ENCODE measurements at regions not wholly inside any gene's neighbourhood (a gene's known extent, or its start where the extent isn't known, plus 50 kb on each side); places are given as distances from the start of the nearest gene placed in this dataset.

DNA sequence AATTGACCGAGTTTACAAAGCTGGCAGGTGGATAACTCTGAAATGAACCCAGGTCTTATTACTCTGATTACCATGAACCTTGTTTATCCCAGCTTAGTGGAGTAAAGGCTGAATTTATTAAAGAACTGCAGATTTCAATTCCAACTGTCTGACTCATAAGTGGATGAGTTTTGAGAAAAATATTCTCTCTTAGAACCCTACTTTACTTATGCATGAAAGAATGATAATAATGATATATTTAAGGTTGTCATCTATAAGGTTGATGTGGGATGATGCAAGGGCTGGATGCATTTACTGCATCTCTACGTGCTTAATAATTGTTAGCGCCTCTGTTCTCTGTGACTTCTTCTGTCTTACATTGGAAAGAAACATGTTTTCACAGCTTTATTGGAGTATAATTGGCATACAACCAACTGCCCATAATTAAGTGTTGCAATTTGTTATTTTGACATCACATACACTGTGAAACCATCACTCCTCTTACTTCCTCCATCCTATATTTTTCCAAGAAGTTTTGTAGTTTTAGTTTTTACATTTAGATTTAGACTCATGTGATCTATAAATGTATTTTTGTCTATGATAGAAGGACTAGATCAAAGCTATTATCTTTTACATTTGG, 771.2 kb upstream of the ARRDC4 start:
- Histone ChIP-seq H3K9me3 (ENCODE audit: control insufficient read depth, insufficient read depth, low read depth, low read length) (no peaks in the 10 kb centered on the region), H3K4me3 (ENCODE audit: low read depth, low read length) (no peak overlapping the region), H3K27ac (ENCODE audit: extremely low read depth, low read depth, low read length) (no peak overlapping the region), H3K36me3 (ENCODE audit: control insufficient read depth in 2 of 2, insufficient read depth in 1 of 2, low read length in 2 of 2) (no peaks in the 10 kb centered on the region), H3K4me1 (ENCODE audit: control insufficient read depth, insufficient read depth, low read length) (no peaks in the 10 kb centered on the region)
- CTCF ChIA-PET: interaction anchor here (0.6 to 1.0 kb wide), 2 partner anchors 370 to 989 kb away, joined by 3 read pairs; no protein-coding TSS in a partner anchor
- TF ChIP-seq ZBTB48 (tag by site-specific recombination; IDR thresholded peaks at IDR 0.05) (no peak), ZSCAN16 (tag by site-specific recombination; IDR thresholded peaks at IDR 0.05) (no peak), ZNF223 (tag by site-specific recombination; IDR thresholded peaks at IDR 0.05) (no peak), ZNF76 (tag by site-specific recombination; IDR thresholded peaks at IDR 0.05; ENCODE audit: borderline replicate concordance, low read depth) (no peak), ZEB2 (tag by site-specific recombination; IDR thresholded peaks at IDR 0.05) (no peak), SCRT2 (tag by site-specific recombination; IDR thresholded peaks at IDR 0.05) (no peak), ZNF426 (tag by site-specific recombination; IDR thresholded peaks at IDR 0.05) (no peak), ZNF239 (tag by site-specific recombination; IDR thresholded peaks at IDR 0.05) (no peak), ZNF530 (tag by site-specific recombination; IDR thresholded peaks at IDR 0.05; ENCODE audit: low read depth) (no peak), ZBTB21 (tag by site-specific recombination; IDR thresholded peaks at IDR 0.05) (no peak), HOXA7 (CRISPR knock-in tag; IDR thresholded peaks at IDR 0.05; ENCODE audit: borderline replicate concordance) (no peak), EGR2 (tag by site-specific recombination; IDR thresholded peaks at IDR 0.05; ENCODE audit: low read depth) (no peak)
- TF ChIP-seq, protein P1, sequence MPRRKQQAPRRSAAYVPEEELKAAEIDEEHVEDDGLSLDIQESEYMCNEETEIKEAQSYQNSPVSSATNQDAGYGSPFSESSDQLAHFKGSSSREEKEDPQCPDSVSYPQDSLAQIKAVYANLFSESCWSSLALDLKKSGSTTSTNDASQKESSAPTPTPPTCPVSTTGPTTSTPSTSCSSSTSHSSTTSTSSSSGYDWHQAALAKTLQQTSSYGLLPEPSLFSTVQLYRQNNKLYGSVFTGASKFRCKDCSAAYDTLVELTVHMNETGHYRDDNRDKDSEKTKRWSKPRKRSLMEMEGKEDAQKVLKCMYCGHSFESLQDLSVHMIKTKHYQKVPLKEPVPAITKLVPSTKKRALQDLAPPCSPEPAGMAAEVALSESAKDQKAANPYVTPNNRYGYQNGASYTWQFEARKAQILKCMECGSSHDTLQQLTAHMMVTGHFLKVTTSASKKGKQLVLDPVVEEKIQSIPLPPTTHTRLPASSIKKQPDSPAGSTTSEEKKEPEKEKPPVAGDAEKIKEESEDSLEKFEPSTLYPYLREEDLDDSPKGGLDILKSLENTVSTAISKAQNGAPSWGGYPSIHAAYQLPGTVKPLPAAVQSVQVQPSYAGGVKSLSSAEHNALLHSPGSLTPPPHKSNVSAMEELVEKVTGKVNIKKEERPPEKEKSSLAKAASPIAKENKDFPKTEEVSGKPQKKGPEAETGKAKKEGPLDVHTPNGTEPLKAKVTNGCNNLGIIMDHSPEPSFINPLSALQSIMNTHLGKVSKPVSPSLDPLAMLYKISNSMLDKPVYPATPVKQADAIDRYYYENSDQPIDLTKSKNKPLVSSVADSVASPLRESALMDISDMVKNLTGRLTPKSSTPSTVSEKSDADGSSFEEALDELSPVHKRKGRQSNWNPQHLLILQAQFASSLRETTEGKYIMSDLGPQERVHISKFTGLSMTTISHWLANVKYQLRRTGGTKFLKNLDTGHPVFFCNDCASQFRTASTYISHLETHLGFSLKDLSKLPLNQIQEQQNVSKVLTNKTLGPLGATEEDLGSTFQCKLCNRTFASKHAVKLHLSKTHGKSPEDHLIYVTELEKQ (tag by site-specific recombination; IDR thresholded peaks at IDR 0.05; ENCODE audit: borderline replicate concordance): no peak
- TF ChIP-seq, protein P2, sequence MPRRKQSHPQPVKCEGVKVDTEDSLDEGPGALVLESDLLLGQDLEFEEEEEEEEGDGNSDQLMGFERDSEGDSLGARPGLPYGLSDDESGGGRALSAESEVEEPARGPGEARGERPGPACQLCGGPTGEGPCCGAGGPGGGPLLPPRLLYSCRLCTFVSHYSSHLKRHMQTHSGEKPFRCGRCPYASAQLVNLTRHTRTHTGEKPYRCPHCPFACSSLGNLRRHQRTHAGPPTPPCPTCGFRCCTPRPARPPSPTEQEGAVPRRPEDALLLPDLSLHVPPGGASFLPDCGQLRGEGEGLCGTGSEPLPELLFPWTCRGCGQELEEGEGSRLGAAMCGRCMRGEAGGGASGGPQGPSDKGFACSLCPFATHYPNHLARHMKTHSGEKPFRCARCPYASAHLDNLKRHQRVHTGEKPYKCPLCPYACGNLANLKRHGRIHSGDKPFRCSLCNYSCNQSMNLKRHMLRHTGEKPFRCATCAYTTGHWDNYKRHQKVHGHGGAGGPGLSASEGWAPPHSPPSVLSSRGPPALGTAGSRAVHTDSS (tag by site-specific recombination; IDR thresholded peaks at IDR 0.05): no peak
- TF ChIP-seq, protein P3, sequence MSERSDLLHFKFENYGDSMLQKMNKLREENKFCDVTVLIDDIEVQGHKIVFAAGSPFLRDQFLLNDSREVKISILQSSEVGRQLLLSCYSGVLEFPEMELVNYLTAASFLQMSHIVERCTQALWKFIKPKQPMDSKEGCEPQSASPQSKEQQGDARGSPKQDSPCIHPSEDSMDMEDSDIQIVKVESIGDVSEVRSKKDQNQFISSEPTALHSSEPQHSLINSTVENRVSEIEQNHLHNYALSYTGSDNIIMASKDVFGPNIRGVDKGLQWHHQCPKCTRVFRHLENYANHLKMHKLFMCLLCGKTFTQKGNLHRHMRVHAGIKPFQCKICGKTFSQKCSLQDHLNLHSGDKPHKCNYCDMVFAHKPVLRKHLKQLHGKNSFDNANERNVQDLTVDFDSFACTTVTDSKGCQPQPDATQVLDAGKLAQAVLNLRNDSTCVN (tag by site-specific recombination; optimal IDR thresholded peaks at IDR 0.05): no peak
- TF ChIP-seq, protein P4, sequence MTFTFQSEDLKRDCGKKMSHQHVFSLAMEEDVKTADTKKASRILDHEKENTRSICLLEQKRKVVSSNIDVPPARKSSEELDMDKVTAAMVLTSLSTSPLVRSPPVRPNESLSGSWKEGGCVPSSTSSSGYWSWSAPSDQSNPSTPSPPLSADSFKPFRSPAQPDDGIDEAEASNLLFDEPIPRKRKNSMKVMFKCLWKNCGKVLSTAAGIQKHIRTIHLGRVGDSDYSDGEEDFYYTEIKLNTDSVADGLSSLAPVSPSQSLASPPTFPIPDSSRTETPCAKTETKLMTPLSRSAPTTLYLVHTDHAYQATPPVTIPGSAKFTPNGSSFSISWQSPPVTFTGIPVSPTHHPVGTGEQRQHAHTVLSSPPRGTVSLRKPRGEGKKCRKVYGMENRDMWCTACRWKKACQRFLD (tag by site-specific recombination; IDR thresholded peaks at IDR 0.05): no peak
- POLR2A ChIA-PET: no interaction called here

DNA sequence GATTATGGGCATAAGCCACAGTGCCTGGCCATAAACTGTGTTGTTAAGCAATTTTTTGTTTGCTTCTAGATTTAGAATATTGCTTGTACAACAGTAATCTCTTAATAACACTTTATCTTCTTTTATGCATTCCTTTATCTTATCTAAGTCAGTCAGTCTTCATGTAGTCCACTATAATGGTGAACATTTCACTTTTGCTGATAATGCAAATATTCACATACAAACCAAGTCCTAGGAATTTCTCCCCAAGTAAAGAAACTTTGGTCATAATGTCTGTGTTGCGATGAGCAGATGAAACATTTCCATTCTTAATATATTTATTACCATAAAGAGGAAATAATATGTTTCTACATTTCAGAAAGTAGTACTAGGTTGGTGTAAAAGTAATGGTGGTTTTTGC, 765.8 kb upstream of the ARRDC4 start:
- no peak overlapping the region for H3K27ac ChIP-seq (ENCODE audit: extremely low read depth, low read depth, low read length)
- ChIA-PET POLR2A (no interaction called here), CTCF (interaction anchor here (0.6 kb wide), 1 partner anchor 13 kb away, joined by 4 read pairs; no protein-coding TSS in a partner anchor)
- peaks cover 2% of the 10 kb centered on the region; the same call in 1 of the 2 replicates for H3K4me1 ChIP-seq (ENCODE audit: control insufficient read depth, insufficient read depth, low read length)
- no peaks in the 10 kb centered on the region for H3K36me3 ChIP-seq (ENCODE audit: control insufficient read depth in 2 of 2, insufficient read depth in 1 of 2, low read length in 2 of 2)
- no peak overlapping the region for H3K4me3 ChIP-seq (ENCODE audit: low read depth, low read length)
- no peaks in the 10 kb centered on the region for H3K9me3 ChIP-seq (ENCODE audit: control insufficient read depth, insufficient read depth, low read depth, low read length)
- TF ChIP-seq ZNF664 (tag by site-specific recombination; IDR thresholded peaks at IDR 0.05) (no peak), ZSCAN30 (tag by site-specific recombination; IDR thresholded peaks at IDR 0.05) (no peak), ZNF48 (tag by site-specific recombination; IDR thresholded peaks at IDR 0.05) (no peak)
- TF ChIP-seq, protein P5, sequence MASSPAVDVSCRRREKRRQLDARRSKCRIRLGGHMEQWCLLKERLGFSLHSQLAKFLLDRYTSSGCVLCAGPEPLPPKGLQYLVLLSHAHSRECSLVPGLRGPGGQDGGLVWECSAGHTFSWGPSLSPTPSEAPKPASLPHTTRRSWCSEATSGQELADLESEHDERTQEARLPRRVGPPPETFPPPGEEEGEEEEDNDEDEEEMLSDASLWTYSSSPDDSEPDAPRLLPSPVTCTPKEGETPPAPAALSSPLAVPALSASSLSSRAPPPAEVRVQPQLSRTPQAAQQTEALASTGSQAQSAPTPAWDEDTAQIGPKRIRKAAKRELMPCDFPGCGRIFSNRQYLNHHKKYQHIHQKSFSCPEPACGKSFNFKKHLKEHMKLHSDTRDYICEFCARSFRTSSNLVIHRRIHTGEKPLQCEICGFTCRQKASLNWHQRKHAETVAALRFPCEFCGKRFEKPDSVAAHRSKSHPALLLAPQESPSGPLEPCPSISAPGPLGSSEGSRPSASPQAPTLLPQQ (tag by site-specific recombination; IDR thresholded peaks at IDR 0.05): no peak
- TF ChIP-seq, protein P6, sequence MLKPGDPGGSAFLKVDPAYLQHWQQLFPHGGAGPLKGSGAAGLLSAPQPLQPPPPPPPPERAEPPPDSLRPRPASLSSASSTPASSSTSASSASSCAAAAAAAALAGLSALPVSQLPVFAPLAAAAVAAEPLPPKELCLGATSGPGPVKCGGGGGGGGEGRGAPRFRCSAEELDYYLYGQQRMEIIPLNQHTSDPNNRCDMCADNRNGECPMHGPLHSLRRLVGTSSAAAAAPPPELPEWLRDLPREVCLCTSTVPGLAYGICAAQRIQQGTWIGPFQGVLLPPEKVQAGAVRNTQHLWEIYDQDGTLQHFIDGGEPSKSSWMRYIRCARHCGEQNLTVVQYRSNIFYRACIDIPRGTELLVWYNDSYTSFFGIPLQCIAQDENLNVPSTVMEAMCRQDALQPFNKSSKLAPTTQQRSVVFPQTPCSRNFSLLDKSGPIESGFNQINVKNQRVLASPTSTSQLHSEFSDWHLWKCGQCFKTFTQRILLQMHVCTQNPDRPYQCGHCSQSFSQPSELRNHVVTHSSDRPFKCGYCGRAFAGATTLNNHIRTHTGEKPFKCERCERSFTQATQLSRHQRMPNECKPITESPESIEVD (tag by site-specific recombination; IDR thresholded peaks at IDR 0.05): no peak
- TF ChIP-seq, protein P7, sequence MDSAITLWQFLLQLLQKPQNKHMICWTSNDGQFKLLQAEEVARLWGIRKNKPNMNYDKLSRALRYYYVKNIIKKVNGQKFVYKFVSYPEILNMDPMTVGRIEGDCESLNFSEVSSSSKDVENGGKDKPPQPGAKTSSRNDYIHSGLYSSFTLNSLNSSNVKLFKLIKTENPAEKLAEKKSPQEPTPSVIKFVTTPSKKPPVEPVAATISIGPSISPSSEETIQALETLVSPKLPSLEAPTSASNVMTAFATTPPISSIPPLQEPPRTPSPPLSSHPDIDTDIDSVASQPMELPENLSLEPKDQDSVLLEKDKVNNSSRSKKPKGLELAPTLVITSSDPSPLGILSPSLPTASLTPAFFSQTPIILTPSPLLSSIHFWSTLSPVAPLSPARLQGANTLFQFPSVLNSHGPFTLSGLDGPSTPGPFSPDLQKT (IDR thresholded peaks at IDR 0.05; ENCODE audit: borderline replicate concordance, low read depth, low read length): no peak

Data from HEK293 (cell line).